ENCODE measurements at regions not wholly inside any gene's neighbourhood (a gene's known extent, or its start where the extent isn't known, plus 50 kb on each side); places are given as distances from the start of the nearest gene placed in this dataset.

DNA sequence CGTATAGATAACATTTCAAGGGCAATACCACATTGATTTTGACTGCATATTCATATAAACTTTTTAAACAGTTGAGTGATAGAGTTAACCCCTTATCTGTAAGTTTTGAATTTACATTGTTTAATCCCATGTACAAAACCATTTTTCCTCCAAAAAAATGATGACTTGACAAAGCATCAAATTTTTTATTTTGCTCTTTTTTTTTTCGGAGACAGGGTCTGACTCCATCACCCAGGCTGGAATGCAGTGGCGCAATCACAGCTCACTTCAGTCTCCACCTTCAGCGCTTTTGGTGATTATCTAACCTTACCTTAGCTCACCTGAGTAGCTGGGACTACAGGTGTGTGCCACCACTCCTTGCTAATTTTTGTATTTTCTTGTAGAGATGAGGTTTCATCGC, 1670.1 kb upstream of the CDH9 start:
- TF ChIP-seq EGR1 (IDR thresholded peaks at IDR 0.05) (no peak), EP300 (IDR thresholded peaks at IDR 0.05; ENCODE audit: borderline replicate concordance) (no peak), TEAD4 (IDR thresholded peaks at IDR 0.05) (no peak), RAD21 (IDR thresholded peaks at IDR 0.05; ENCODE audit: low read depth) (no peak), FOXM1 (IDR thresholded peaks at IDR 0.05; ENCODE audit: borderline replicate concordance, low read depth) (no peak), NFIC (IDR thresholded peaks at IDR 0.05) (no peak), CREB1 (IDR thresholded peaks at IDR 0.05; ENCODE audit: low read depth) (no peak), YY1 (IDR thresholded peaks at IDR 0.05; ENCODE audit: low read depth) (no peak), ZBTB7A (IDR thresholded peaks at IDR 0.05; ENCODE audit: low read depth) (no peak), TAF1 (IDR thresholded peaks at IDR 0.05; ENCODE audit: low read depth) (no peak), TCF12 (IDR thresholded peaks at IDR 0.05; ENCODE audit: low read depth) (no peak), CEBPB (IDR thresholded peaks at IDR 0.05) (no peak)
- TF ChIP-seq, protein P1, sequence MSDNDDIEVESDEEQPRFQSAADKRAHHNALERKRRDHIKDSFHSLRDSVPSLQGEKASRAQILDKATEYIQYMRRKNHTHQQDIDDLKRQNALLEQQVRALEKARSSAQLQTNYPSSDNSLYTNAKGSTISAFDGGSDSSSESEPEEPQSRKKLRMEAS (IDR thresholded peaks at IDR 0.05): no peak
- TF ChIP-seq, protein P2, sequence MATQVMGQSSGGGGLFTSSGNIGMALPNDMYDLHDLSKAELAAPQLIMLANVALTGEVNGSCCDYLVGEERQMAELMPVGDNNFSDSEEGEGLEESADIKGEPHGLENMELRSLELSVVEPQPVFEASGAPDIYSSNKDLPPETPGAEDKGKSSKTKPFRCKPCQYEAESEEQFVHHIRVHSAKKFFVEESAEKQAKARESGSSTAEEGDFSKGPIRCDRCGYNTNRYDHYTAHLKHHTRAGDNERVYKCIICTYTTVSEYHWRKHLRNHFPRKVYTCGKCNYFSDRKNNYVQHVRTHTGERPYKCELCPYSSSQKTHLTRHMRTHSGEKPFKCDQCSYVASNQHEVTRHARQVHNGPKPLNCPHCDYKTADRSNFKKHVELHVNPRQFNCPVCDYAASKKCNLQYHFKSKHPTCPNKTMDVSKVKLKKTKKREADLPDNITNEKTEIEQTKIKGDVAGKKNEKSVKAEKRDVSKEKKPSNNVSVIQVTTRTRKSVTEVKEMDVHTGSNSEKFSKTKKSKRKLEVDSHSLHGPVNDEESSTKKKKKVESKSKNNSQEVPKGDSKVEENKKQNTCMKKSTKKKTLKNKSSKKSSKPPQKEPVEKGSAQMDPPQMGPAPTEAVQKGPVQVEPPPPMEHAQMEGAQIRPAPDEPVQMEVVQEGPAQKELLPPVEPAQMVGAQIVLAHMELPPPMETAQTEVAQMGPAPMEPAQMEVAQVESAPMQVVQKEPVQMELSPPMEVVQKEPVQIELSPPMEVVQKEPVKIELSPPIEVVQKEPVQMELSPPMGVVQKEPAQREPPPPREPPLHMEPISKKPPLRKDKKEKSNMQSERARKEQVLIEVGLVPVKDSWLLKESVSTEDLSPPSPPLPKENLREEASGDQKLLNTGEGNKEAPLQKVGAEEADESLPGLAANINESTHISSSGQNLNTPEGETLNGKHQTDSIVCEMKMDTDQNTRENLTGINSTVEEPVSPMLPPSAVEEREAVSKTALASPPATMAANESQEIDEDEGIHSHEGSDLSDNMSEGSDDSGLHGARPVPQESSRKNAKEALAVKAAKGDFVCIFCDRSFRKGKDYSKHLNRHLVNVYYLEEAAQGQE (IDR thresholded peaks at IDR 0.05; ENCODE audit: low read depth): no peak
- TF ChIP-seq, protein P3, sequence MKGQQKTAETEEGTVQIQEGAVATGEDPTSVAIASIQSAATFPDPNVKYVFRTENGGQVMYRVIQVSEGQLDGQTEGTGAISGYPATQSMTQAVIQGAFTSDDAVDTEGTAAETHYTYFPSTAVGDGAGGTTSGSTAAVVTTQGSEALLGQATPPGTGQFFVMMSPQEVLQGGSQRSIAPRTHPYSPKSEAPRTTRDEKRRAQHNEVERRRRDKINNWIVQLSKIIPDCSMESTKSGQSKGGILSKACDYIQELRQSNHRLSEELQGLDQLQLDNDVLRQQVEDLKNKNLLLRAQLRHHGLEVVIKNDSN (IDR thresholded peaks at IDR 0.05): no peak

DNA sequence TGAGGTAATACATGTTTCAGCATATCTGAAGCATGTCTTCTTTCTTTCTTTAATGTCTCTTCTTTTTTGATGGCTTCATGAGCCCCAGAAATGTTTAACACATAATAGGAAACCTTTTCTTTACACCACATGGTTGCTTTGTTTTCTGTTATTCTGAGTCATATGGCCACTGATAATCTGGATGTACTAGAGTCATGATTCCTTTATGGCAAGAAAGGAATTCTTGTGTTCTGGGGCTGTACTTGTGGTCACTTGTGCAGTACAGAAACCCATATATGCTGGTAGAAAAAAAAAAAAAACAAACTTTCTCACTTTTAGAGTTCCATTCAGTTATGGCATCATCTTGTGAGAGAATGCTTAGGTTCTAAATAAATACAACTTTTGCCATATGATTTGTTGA, 1669.3 kb upstream of the CDH9 start:
- TF ChIP-seq TAF1 (IDR thresholded peaks at IDR 0.05; ENCODE audit: low read depth): no peak
- TF ChIP-seq EGR1 (IDR thresholded peaks at IDR 0.05): no peak
- TF ChIP-seq, protein P1 (IDR thresholded peaks at IDR 0.05): no peak
- TF ChIP-seq TEAD4 (IDR thresholded peaks at IDR 0.05): no peak
- TF ChIP-seq YY1 (IDR thresholded peaks at IDR 0.05; ENCODE audit: low read depth): no peak
- TF ChIP-seq FOXM1 (IDR thresholded peaks at IDR 0.05; ENCODE audit: borderline replicate concordance, low read depth): no peak
- TF ChIP-seq CEBPB (IDR thresholded peaks at IDR 0.05): no peak
- no peak for TF ChIP-seq ZBTB7A (IDR thresholded peaks at IDR 0.05; ENCODE audit: low read depth)
- no peak for TF ChIP-seq EP300 (IDR thresholded peaks at IDR 0.05; ENCODE audit: borderline replicate concordance)
- TF ChIP-seq, protein P2 (IDR thresholded peaks at IDR 0.05; ENCODE audit: low read depth): no peak

DNA sequence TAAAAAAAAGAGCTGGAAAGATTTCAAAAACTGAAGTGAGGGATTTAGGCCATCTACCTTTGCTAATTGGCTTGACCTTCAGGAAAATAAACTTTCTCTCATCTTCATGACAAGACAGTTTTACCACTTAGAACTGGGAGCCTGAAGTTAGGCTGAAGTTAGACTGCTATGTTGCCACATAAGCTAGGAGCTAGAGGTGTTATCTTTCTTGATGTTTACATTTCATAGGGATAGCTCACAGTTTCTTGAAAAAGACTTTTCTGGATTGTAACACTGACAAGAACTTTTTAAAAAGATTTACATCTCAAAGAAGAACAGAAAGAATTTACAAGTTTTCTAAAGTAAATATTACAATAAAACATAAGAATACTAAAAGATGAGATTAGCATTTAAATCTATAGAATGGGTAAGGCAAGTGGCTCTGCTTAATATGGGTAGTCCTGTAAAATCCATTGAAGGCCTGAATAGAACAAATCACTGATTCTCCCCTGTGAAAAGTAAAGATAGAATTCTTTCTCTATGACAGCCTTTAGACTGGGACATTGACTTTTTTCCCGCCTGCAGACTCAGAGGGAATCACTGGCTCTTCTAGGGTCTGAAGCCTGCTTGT, 1665.4 kb upstream of the CDH9 start:
- TF ChIP-seq TEAD4 (IDR thresholded peaks at IDR 0.05) (no peak), EP300 (IDR thresholded peaks at IDR 0.05; ENCODE audit: borderline replicate concordance) (no peak), FOXM1 (IDR thresholded peaks at IDR 0.05; ENCODE audit: borderline replicate concordance, low read depth) (no peak), TAF1 (IDR thresholded peaks at IDR 0.05; ENCODE audit: low read depth) (no peak), EGR1 (IDR thresholded peaks at IDR 0.05) (no peak), CEBPB (IDR thresholded peaks at IDR 0.05) (no peak), RAD21 (IDR thresholded peaks at IDR 0.05; ENCODE audit: low read depth) (no peak), ZBTB7A (IDR thresholded peaks at IDR 0.05; ENCODE audit: low read depth) (no peak), YY1 (IDR thresholded peaks at IDR 0.05; ENCODE audit: low read depth) (no peak), CREB1 (IDR thresholded peaks at IDR 0.05; ENCODE audit: low read depth) (no peak), TCF12 (IDR thresholded peaks at IDR 0.05; ENCODE audit: low read depth) (no peak)
- TF ChIP-seq, protein P3 (IDR thresholded peaks at IDR 0.05): no peak
- TF ChIP-seq, protein P2 (IDR thresholded peaks at IDR 0.05; ENCODE audit: low read depth): no peak

DNA sequence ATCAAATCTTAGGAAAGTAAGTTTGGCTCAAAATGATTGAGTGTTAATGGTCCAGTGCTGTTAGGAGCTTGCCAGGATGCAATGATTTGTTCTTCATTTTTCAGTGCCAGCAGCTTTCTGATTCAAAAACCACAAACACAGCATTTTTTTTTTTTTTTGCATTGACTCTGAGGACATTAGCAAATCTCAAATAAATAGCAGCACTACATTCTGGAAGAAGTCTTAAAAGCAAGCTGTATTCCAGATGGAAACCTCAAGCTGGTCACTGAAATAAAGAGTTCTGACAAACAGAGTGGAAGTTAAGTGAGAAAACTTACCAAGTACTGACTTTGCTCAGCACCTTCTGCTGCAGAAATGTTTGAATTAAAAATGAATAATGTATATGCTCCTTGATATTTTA, 1653.1 kb upstream of the CDH9 start:
- no peak for TF ChIP-seq FOXM1 (IDR thresholded peaks at IDR 0.05; ENCODE audit: borderline replicate concordance, low read depth)
- TF ChIP-seq, protein P3 (IDR thresholded peaks at IDR 0.05): no peak
- TF ChIP-seq, protein P1 (IDR thresholded peaks at IDR 0.05): no peak
- no peak for TF ChIP-seq EP300 (IDR thresholded peaks at IDR 0.05; ENCODE audit: borderline replicate concordance)
- TF ChIP-seq RAD21 (IDR thresholded peaks at IDR 0.05; ENCODE audit: low read depth): no peak
- no peak for TF ChIP-seq CEBPB (IDR thresholded peaks at IDR 0.05)
- TF ChIP-seq TCF12 (IDR thresholded peaks at IDR 0.05; ENCODE audit: low read depth): no peak

Measured in Ishikawa (cell line).